Gastroesophageal sphincter (tissue), 3 donors: ENCODE measurements at regions not wholly inside any gene's neighbourhood (a gene's known extent, or its start where the extent isn't known, plus 50 kb on each side); places are given as distances from the start of the nearest gene placed in this dataset.

Source experiments
- CTCF ChIP-seq, 4 experiments: fragments of 200-600 bp in 2 of 4; fragments of 450-650 bp in 2 of 4; sonication (generic) in 1 of 4; IDR thresholded peaks; one replicate each; pipeline ENCODE4 v1.5.1; 2017 to 2019; ENCODE audit warnings: antibody characterized with exemption in 4 of 4, mild to moderate bottlenecking in 2 of 4, moderate library complexity in 2 of 4
- POLR2A ChIP-seq, 2 donors: fragments of 450-650 bp; IDR thresholded peaks; one replicate each; pipeline ENCODE4 v1.6.1; 2017; ENCODE audit warnings: antibody characterized with exemption in 2 of 2, mild to moderate bottlenecking in 2 of 2, moderate library complexity in 1 of 2
- POLR2AphosphoS5 ChIP-seq: sonication (generic); formaldehyde crosslinking; IDR thresholded peaks from one replicate; pipeline ENCODE4 v1.6.1; 2017; ENCODE audit warnings: antibody characterized with exemption

- TF ChIP-seq CTCF (IDR thresholded peaks at IDR 0.05) (no peak), POLR2A (IDR thresholded peaks at IDR 0.05) (no peak), POLR2AphosphoS5 (no peak)
These were observed 92.8 kb downstream of the DIO3 start for GRCh38 chr14:101654051-101654450.
